Kidney (tissue), 13 donors: ENCODE measurements at regions not wholly inside any gene's neighbourhood (a gene's known extent, or its start where the extent isn't known, plus 50 kb on each side); places are given as distances from the start of the nearest gene placed in this dataset.

Source experiments
- DNase-seq, 5 donors: peaks; one replicate each; pipeline ENCODE4 v3.0.0-alpha.2; 2013 to 2020
- FAIRE-seq: peaks from 2 replicates; lab custom pipeline; 2012; peaks lifted over from hg19 to GRCh38; lab: Jason Lieb, UNC
- H3K27ac ChIP-seq, 2 donors: one replicate each; pipeline ENCODE4 v1.7.0; 2013; ENCODE audit warnings: low read depth in 2 of 2, low read length in 2 of 2, inconsistent platforms in 1 of 2
- H3K27me3 ChIP-seq: one replicate; pipeline ENCODE4 v1.7.1; 2013; ENCODE audit warnings: low read length, inconsistent platforms; ENCODE audit not compliant: control insufficient read depth, insufficient read depth
- H3K36me3 ChIP-seq, 3 donors: one replicate each; pipeline versions ENCODE4 v1.7.0 to v1.7.1; 2013; ENCODE audit warnings: low read length in 3 of 3, control low read depth in 1 of 3, inconsistent platforms in 1 of 3; ENCODE audit not compliant: insufficient read depth in 3 of 3, control insufficient read depth in 2 of 3
- H3K4me1 ChIP-seq, 3 donors: one replicate each; pipeline versions ENCODE4 v1.7.0 to v1.7.1; 2013; ENCODE audit warnings: low read length in 3 of 3, inconsistent platforms in 1 of 3, low read depth in 1 of 3; ENCODE audit not compliant: control insufficient read depth in 2 of 3, insufficient read depth in 2 of 3
- H3K4me3 ChIP-seq, 3 donors: one replicate each; pipeline versions ENCODE4 v1.7.0 to v1.8.1; 2013; ENCODE audit warnings: low read length in 3 of 3, control low read depth in 1 of 3, inconsistent platforms in 1 of 3
- H3K9ac ChIP-seq, 3 donors: one replicate each; pipeline versions ENCODE4 v1.7.0 to v1.7.1; 2013; ENCODE audit warnings: low read length in 3 of 3, control low read depth in 1 of 3, inconsistent platforms in 1 of 3
- H3K9me3 ChIP-seq, 3 donors: one replicate each; pipeline versions ENCODE4 v1.7.0 to v1.7.1; 2013; ENCODE audit warnings: low read length in 3 of 3, control low read depth in 1 of 3, inconsistent platforms in 1 of 3; ENCODE audit not compliant: control insufficient read depth in 2 of 3, insufficient read depth in 1 of 3
- CTCF ChIP-seq: IDR thresholded peaks from 3 replicates; pipeline ENCODE4 v1.5.1; 2012; ENCODE audit warnings: mild to moderate bottlenecking, moderate library complexity, borderline replicate concordance; ENCODE audit not compliant: insufficient read depth; ENCODE audit errors: extremely low read depth
- intact Hi-C: fragments of 100-400 bp; cut with DNase I; formaldehyde crosslinking; loops from one replicate; pipeline ENCODE4 v1.11.1; 2022
- donor health status: control.
- donor health status: control.
- donor health status: control.
- donor health status: control.
- donor health status: control.
- donor health status: DM: yes; HTN: yes; CAD: no.
- donor health status: Normal renal cell carcinoma (clear cell type).

GRCh38 chr1:58944439-58944838, 160.6 kb upstream of the JUN start:
- DNase-seq = no peak
- FAIRE-seq = no peak
- Histone ChIP-seq H3K4me3 (no peak overlapping the region), H3K27ac (no peak overlapping the region), H3K36me3 (no peaks in the 10 kb centered on the region), H3K27me3 (no peaks in the 10 kb centered on the region), H3K9ac (no peak overlapping the region), H3K4me1 (no peaks in the 10 kb centered on the region), H3K9me3 (no peaks in the 10 kb centered on the region)
- no peak for TF ChIP-seq CTCF
- intact Hi-C loops = no loop called here

GRCh38 chr1:58946390-58946789, 162.5 kb upstream of the JUN start:
- no peaks in the 10 kb centered on the region for H3K27me3 ChIP-seq
- no peak overlapping the region for H3K27ac ChIP-seq
- H3K36me3 ChIP-seq = no peaks in the 10 kb centered on the region
- FAIRE-seq (no peak), DNase-seq (no peak)
- intact Hi-C loops = no loop called here
- H3K9me3 ChIP-seq = no peaks in the 10 kb centered on the region
- H3K4me1 ChIP-seq = no peaks in the 10 kb centered on the region
- H3K4me3 ChIP-seq = no peak overlapping the region
- TF ChIP-seq CTCF = no peak
- H3K9ac ChIP-seq = no peak overlapping the region

GRCh38 chr1:58948671-58949070, 164.8 kb upstream of the JUN start:
- intact Hi-C loops = no loop called here
- FAIRE-seq = no peak
- H3K27me3 ChIP-seq = no peaks in the 10 kb centered on the region
- H3K36me3 ChIP-seq = no peaks in the 10 kb centered on the region
- no peak overlapping the region for H3K27ac ChIP-seq
- H3K9me3 ChIP-seq = no peaks in the 10 kb centered on the region
- no peak for TF ChIP-seq CTCF
- H3K4me3 ChIP-seq = no peak overlapping the region
- DNase-seq = no peak
- H3K9ac ChIP-seq = no peak overlapping the region
- no peaks in the 10 kb centered on the region for H3K4me1 ChIP-seq

- Histone ChIP-seq H3K9ac (no peak overlapping the region), H3K36me3 (no peaks in the 10 kb centered on the region), H3K9me3 (no peaks in the 10 kb centered on the region), H3K4me3 (no peak overlapping the region), H3K27me3 (no peaks in the 10 kb centered on the region), H3K27ac (no peak overlapping the region), H3K4me1 (no peaks in the 10 kb centered on the region)
- FAIRE-seq (no peak), DNase-seq (no peak)
- intact Hi-C loops = no loop called here
- TF ChIP-seq CTCF = no peak
Observed at GRCh38 chr1:58949551-58950220, 165.8 kb upstream of the JUN start.
